LNCaP clone FGC (cell line): ENCODE measurements at regions not wholly inside any gene's neighbourhood (a gene's known extent, or its start where the extent isn't known, plus 50 kb on each side); places are given as distances from the start of the nearest gene placed in this dataset.

Source experiments
- DNase-seq: peaks from one replicate; pipeline ENCODE4 v3.0.0-alpha.2; 2011; ENCODE audit warnings: low read depth
- H3K4me3 ChIP-seq: 2 replicates; pipeline ENCODE4 v1.5.1; 2011; ENCODE audit warnings: mild to moderate bottlenecking, low read depth, low read length, control low read depth
- TF ChIP-seq, protein P1 (sequence below): IDR thresholded peaks from 2 replicates; pipeline ENCODE4 v1.5.1; 2012; ENCODE audit warnings: mild to moderate bottlenecking; ENCODE audit not compliant: control insufficient read depth, insufficient read depth; ENCODE audit errors: extremely low read depth

DNA sequence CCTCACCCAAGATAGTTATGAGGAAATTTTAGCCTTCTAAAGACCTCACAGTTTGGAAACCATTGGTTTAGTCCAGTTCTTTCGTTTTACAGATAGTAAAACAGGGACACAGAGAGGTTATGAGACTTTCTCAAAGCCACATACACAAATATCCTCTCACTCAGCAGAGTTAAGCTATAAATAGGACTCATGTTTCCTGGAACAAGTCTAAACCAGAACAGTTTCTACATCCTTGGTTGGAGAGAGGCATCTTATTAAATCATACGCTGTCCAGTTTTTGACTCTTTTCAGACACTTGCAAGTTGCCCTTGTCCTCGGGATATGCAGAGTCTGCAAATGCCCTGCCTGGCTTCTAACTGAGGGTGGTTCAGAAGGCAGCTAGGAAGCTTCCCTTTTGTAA, 462.1 kb upstream of the DEPDC1 start:
- no peak for DNase-seq
- H3K4me3 ChIP-seq, result no peak overlapping the region
- TF ChIP-seq, protein P1, sequence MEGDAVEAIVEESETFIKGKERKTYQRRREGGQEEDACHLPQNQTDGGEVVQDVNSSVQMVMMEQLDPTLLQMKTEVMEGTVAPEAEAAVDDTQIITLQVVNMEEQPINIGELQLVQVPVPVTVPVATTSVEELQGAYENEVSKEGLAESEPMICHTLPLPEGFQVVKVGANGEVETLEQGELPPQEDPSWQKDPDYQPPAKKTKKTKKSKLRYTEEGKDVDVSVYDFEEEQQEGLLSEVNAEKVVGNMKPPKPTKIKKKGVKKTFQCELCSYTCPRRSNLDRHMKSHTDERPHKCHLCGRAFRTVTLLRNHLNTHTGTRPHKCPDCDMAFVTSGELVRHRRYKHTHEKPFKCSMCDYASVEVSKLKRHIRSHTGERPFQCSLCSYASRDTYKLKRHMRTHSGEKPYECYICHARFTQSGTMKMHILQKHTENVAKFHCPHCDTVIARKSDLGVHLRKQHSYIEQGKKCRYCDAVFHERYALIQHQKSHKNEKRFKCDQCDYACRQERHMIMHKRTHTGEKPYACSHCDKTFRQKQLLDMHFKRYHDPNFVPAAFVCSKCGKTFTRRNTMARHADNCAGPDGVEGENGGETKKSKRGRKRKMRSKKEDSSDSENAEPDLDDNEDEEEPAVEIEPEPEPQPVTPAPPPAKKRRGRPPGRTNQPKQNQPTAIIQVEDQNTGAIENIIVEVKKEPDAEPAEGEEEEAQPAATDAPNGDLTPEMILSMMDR, result no peak

DNA sequence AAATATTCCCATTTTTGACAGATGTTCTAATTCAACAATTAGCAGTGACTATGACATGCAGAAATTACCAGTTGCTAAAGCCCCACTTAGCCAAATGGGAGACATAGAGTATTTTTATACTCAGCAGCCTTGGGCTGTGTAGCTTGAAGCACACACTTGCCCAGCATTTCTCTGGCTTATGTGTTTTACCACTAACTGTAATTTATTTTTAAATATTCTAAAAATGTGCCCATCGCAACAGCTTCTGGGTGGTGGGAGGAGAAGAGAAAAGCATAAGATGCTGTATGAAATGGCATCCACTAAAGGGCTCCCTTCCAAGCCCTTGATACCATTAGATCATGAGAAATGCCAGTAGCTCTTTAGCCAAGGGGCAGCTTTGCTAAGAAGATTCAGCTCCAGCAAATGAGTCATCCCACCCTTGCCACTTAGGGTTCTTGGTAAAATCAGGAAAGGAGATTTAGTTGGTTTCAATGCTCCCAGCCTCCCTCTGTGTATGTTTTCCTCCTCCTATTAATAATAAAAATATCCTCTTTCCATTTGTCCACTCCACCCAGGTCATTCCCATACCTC, 462.7 kb upstream of the DEPDC1 start:
- TF ChIP-seq, protein P1, result no peak
- no peak overlapping the region for H3K4me3 ChIP-seq
- no peak for DNase-seq

DNA sequence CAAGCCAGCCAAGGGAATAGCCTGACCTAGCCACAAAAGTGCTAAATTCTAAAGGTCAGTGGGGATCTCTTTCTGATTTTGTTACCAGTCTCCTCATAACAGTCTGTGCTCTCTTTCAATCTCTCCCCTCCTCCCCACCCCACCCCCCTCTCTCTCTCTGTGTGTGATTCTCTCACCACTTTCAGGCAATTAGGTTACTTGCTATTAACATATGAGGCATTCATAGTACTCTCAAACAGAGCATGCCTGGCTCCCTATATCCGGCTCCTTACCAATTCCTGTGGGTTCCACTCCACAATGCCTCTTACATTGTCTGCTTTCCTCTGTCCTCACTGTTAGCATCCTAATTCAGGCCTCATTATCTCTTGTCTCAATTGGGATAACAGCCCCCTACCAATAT, 464.3 kb upstream of the DEPDC1 start:
- no peak for DNase-seq
- no peak overlapping the region for H3K4me3 ChIP-seq
- TF ChIP-seq, protein P1, result no peak

DNA sequence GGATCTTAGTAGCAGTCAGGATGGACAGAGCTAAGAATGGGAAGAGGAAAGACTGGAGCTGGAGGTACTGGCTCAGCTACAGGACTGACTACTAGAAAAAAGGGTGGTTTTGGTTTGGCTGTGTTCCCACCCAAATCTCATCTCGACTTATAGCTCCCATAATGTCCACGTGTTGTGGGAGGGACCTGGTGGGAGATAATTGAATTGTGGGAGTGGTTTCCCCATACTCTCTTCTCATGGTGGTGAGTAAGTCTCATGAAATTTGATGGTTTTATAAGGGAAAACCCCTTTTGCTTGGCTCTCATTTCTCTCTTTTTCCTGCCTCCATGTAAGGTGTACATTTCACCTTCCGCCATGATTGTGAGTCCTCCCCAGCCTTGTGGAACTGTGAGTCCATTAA, 466.5 kb upstream of the DEPDC1 start:
- TF ChIP-seq, protein P1, result no peak
- no peak overlapping the region for H3K4me3 ChIP-seq
- DNase-seq, result no peak

DNA sequence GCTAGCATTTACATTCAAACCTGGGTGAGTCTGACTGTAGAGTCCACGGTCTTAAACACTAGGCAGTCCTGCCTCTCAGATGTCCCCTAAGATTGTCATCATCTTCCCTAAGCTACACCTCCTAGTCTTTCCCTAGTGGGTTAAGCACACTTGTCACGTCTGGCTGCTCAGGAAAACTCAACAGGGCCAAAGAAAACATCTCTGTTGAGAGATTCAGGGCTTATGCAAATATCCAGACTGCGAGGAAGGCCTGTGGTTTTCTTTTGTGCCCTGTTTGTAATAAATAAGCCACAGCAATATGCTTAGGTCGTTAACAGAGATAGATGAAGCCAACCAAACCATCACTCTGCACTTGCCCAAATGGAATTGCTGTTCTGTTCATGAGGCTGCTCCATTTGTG, 472.6 kb upstream of the DEPDC1 start:
- no peak overlapping the region for H3K4me3 ChIP-seq
- TF ChIP-seq, protein P1, result no peak
- DNase-seq, result no peak

DNA sequence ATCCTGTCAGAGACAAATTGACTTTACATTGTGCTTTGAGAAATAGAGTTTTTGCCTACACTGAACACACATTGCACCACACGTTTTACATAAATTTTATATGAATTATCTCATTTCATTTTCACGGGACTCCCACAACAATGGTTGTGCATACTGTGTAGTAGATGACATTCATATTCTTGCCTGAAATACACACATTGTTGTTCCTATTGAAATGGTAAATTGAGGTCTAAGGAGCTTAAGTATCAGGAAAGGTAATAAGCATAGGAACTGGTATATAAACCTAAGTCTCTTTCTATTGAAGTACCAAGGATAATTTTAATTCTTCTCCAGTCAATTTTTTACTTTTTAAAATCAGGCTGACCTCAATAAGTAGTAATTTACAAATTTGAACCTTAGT, 473.7 kb upstream of the DEPDC1 start:
- no peak overlapping the region for H3K4me3 ChIP-seq
- DNase-seq, result no peak

More for the DNA sequence above, 473.7 kb upstream of the DEPDC1 start:
- TF ChIP-seq, protein P1, result no peak
